ENCODE measurements at regions not wholly inside any gene's neighbourhood (a gene's known extent, or its start where the extent isn't known, plus 50 kb on each side); places are given as distances from the start of the nearest gene placed in this dataset.

DNA sequence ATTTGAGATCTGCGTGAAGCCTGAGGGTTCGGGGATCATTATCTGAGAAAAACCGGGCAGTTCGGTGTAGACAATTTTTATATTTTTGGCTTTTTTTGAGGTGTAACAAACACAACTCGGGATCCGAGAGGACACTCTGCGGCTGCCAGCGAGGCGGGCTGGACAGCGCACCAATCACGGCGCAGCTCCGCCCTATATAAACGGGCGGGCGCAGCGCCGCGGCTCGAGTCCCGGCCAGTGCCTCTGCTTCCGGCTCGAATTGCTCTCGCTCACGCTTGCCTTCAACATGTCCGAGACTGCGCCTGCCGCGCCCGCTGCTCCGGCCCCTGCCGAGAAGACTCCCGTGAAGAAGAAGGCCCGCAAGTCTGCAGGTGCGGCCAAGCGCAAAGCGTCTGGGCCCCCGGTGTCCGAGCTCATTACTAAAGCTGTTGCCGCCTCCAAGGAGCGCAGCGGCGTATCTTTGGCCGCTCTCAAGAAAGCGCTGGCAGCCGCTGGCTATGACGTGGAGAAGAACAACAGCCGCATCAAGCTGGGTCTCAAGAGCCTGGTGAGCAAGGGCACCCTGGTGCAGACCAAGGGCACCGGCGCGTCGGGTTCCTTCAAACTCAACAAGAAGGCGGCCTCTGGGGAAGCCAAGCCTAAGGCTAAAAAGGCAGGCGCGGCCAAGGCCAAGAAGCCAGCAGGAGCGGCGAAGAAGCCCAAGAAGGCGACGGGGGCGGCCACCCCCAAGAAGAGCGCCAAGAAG, 69.0 kb downstream of the HFE start:
- TF ChIP-seq, protein P1, sequence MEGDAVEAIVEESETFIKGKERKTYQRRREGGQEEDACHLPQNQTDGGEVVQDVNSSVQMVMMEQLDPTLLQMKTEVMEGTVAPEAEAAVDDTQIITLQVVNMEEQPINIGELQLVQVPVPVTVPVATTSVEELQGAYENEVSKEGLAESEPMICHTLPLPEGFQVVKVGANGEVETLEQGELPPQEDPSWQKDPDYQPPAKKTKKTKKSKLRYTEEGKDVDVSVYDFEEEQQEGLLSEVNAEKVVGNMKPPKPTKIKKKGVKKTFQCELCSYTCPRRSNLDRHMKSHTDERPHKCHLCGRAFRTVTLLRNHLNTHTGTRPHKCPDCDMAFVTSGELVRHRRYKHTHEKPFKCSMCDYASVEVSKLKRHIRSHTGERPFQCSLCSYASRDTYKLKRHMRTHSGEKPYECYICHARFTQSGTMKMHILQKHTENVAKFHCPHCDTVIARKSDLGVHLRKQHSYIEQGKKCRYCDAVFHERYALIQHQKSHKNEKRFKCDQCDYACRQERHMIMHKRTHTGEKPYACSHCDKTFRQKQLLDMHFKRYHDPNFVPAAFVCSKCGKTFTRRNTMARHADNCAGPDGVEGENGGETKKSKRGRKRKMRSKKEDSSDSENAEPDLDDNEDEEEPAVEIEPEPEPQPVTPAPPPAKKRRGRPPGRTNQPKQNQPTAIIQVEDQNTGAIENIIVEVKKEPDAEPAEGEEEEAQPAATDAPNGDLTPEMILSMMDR (IDR thresholded peaks at IDR 0.05), result no peak
- TF ChIP-seq EZH2 (IDR thresholded peaks at IDR 0.05; ENCODE audit: borderline replicate concordance, insufficient read depth, low read depth, low read length, poor library complexity, severe bottlenecking), result no peak

Measured in B cell (primary cell).